HFFc6 (cell line): ENCODE measurements at regions not wholly inside any gene's neighbourhood (a gene's known extent, or its start where the extent isn't known, plus 50 kb on each side); places are given as distances from the start of the nearest gene placed in this dataset.

Experiments used
- DNase-seq: peaks from one replicate; pipeline ENCODE4 v3.0.0-alpha.2; 2018
- H3K27ac Mint-ChIP-seq: 2 replicates; pipeline ENCODE4 v1.8.0; 2020; ENCODE audit warnings: mild to moderate bottlenecking, mixed read lengths
- H3K27me3 Mint-ChIP-seq: 2 replicates; pipeline ENCODE4 v1.8.0; 2021; ENCODE audit warnings: mild to moderate bottlenecking, moderate library complexity, mixed read lengths; ENCODE audit not compliant: insufficient read depth
- H3K36me3 Mint-ChIP-seq: 2 replicates; pipeline ENCODE4 v1.8.0; 2021; ENCODE audit warnings: low read depth, mixed read lengths
- H3K4me1 Mint-ChIP-seq: 2 replicates; pipeline ENCODE4 v1.8.0; 2020; ENCODE audit warnings: low read depth, mixed read lengths
- H3K4me3 Mint-ChIP-seq: 2 replicates; pipeline ENCODE4 v1.8.0; 2020; ENCODE audit warnings: mild to moderate bottlenecking, moderate library complexity, mixed read lengths
- H3K9me3 Mint-ChIP-seq: 2 replicates; pipeline ENCODE4 v1.8.0; 2020; ENCODE audit warnings: mild to moderate bottlenecking, mixed read lengths
- CTCF ChIP-seq: fragments of 200-600 bp; sonication (generic); IDR thresholded peaks from 2 replicates; pipeline ENCODE4 v1.5.0; 2021; ENCODE audit warnings: antibody characterized with exemption, mild to moderate bottlenecking

- H3K4me3 Mint-ChIP-seq: no peak overlapping the region
- no peaks in the 10 kb centered on the region for H3K27me3 Mint-ChIP-seq
- H3K27ac Mint-ChIP-seq: no peak overlapping the region
- no peak for TF ChIP-seq CTCF
- no peaks in the 10 kb centered on the region for H3K36me3 Mint-ChIP-seq
- no peaks in the 10 kb centered on the region for H3K4me1 Mint-ChIP-seq
- H3K9me3 Mint-ChIP-seq: peaks cover 10% of the 10 kb centered on the region
- DNase-seq: no peak
Measured at GRCh38 chrX:26309262-26309661, 93.3 kb downstream of the MAGEB5 start.

GRCh38 chrX:26295425-26295824 is 79.5 kb downstream of the MAGEB5 start:
- no peak for TF ChIP-seq CTCF
- Mint-ChIP-seq H3K27ac (no peak overlapping the region), H3K27me3 (no peaks in the 10 kb centered on the region), H3K4me1 (no peaks in the 10 kb centered on the region), H3K36me3 (no peaks in the 10 kb centered on the region), H3K4me3 (no peak overlapping the region), H3K9me3 (peaks cover 9% of the 10 kb centered on the region)
- DNase-seq: no peak

- Mint-ChIP-seq H3K36me3 (no peaks in the 10 kb centered on the region), H3K4me3 (no peak overlapping the region), H3K27me3 (no peaks in the 10 kb centered on the region), H3K27ac (no peak overlapping the region), H3K4me1 (no peaks in the 10 kb centered on the region), H3K9me3 (peaks cover 45% of the 10 kb centered on the region)
- TF ChIP-seq CTCF: no peak
- no peak for DNase-seq
Measured at GRCh38 chrX:26286836-26287235, 70.9 kb downstream of the MAGEB5 start.
